ENCODE measurements at regions not wholly inside any gene's neighbourhood (a gene's known extent, or its start where the extent isn't known, plus 50 kb on each side); places are given as distances from the start of the nearest gene placed in this dataset.

- no peak for DNase-seq
Measured at GRCh38 chr1:22246755-22247480, 104.0 kb upstream of the WNT4 start.

- DNase-seq = no peak
Measured at GRCh38 chr1:22247527-22248245, 104.8 kb upstream of the WNT4 start.

GRCh38 chr1:22248746-22249145 is 105.8 kb upstream of the WNT4 start:
- no peak for DNase-seq

GRCh38 chr1:22249928-22250680 is 107.2 kb upstream of the WNT4 start:
- no peak for DNase-seq

GRCh38 chr1:22250724-22251123 is 107.8 kb upstream of the WNT4 start:
- no peak for DNase-seq

GRCh38 chr1:22252251-22252650 is 109.4 kb upstream of the WNT4 start:
- no peak for DNase-seq

GRCh38 chr1:22253012-22253790 is 110.3 kb upstream of the WNT4 start:
- DNase-seq = no peak

GRCh38 chr1:22254756-22255155 is 111.9 kb upstream of the WNT4 start:
- no peak for DNase-seq

- DNase-seq = no peak
Measured at GRCh38 chr1:22255341-22256212, 112.7 kb upstream of the WNT4 start.

- no peak for DNase-seq
Measured at GRCh38 chr1:22256213-22256512, 113.3 kb upstream of the WNT4 start.

- DNase-seq = no peak
Measured at GRCh38 chr1:22257290-22258275, 114.7 kb upstream of the WNT4 start.

GRCh38 chr1:22258698-22259097 is 115.8 kb upstream of the WNT4 start:
- no peak for DNase-seq

- DNase-seq = no peak
Measured at GRCh38 chr1:22259551-22260282, 116.8 kb upstream of the WNT4 start.

GRCh38 chr1:22260860-22261432 is 118.0 kb upstream of the WNT4 start:
- DNase-seq = no peak

GRCh38 chr1:22261580-22261979 is 118.7 kb upstream of the WNT4 start:
- no peak for DNase-seq

- DNase-seq = no peak
Measured at GRCh38 chr1:22262583-22262982, 119.7 kb upstream of the WNT4 start.

- no peak for DNase-seq
Measured at GRCh38 chr1:22263359-22263758, 120.5 kb upstream of the WNT4 start.

- DNase-seq = no peak
Measured at GRCh38 chr1:22264464-22265341, 121.8 kb upstream of the WNT4 start.

- no peak for DNase-seq
Measured at GRCh38 chr1:22266141-22266540, 123.2 kb upstream of the WNT4 start.
